Lower leg skin (tissue), 3 donors: ENCODE measurements at regions not wholly inside any gene's neighbourhood (a gene's known extent, or its start where the extent isn't known, plus 50 kb on each side); places are given as distances from the start of the nearest gene placed in this dataset.

Experiments
- CTCF ChIP-seq, 3 donors: fragments of 450-650 bp; IDR thresholded peaks; one replicate each; pipeline ENCODE4 v1.5.1; 2016; ENCODE audit warnings: antibody characterized with exemption in 3 of 3, mild to moderate bottlenecking in 3 of 3, moderate library complexity in 2 of 3
- POLR2A ChIP-seq, 2 donors: fragments of 450-650 bp; IDR thresholded peaks; one replicate each; pipeline ENCODE4 v1.6.1; 2016 to 2017; ENCODE audit warnings: antibody characterized with exemption in 2 of 2, mild to moderate bottlenecking in 1 of 2, moderate library complexity in 1 of 2

- TF ChIP-seq POLR2A (IDR thresholded peaks at IDR 0.05) (no peak), CTCF (IDR thresholded peaks at IDR 0.05) (no peak)
These were observed 793.9 kb upstream of the EPHA7 start for GRCh38 chr6:94213226-94213625.
